ENCODE measurements at regions not wholly inside any gene's neighbourhood (a gene's known extent, or its start where the extent isn't known, plus 50 kb on each side); places are given as distances from the start of the nearest gene placed in this dataset.
A peak's percentile ranks its signal among the peaks of the same experiment; 100 is the strongest.

GRCh38 chr4:184318852-184319251, 101.2 kb upstream of the ENPP6 start:
- H3K27ac ChIP-seq (ENCODE audit: low read length in 2 of 2), result peak overlapping the region; percentile 5 to 85
- Mint-ChIP-seq H3K27me3 (no peaks in the 10 kb centered on the region), H3K4me1 (peaks cover 63% of the 10 kb centered on the region), H3K27ac (peak overlapping the region; percentile 84), H3K9me3 (ENCODE audit: insufficient read depth) (no peaks in the 10 kb centered on the region), H3K4me3 (no peak overlapping the region)
- peak overlapping the region; percentile 51 for H3K4me2 ChIP-seq (replicated peaks; ENCODE audit: low read depth, low read length, poor library complexity, severe bottlenecking)
- peaks cover 39 to 40% of the 10 kb centered on the region in 2 donors for H3K4me1 ChIP-seq (ENCODE audit: control insufficient read depth in 2 of 2, insufficient read depth in 2 of 2, low read length in 2 of 2)
- no peak overlapping the region for H3K9ac ChIP-seq (ENCODE audit: low read length)
- ChIA-PET POLR2A (interaction anchor here (0.7 to 0.9 kb wide), 2 partner anchors 33 to 76 kb away, joined by 3 read pairs; no protein-coding TSS in a partner anchor), CTCF (interaction anchor here (0.7 to 2.7 kb wide), 4 partner anchors 9 to 118 kb away, joined by 3 to 22 read pairs (median 4); no protein-coding TSS in a partner anchor)
- H4K20me1 ChIP-seq (ENCODE audit: control insufficient read depth, insufficient read depth, low read length, poor library complexity, severe bottlenecking), result no peaks in the 10 kb centered on the region
- intact Hi-C loops (cut with micrococcal nuclease), result loop anchor here (1.0 kb wide), 1 partner anchor 9 kb away; no protein-coding TSS in a partner anchor
- no peaks in the 10 kb centered on the region for H3K79me2 ChIP-seq (ENCODE audit: control insufficient read depth, insufficient read depth, low read length)
- no peaks in the 10 kb centered on the region for H3K36me3 ChIP-seq (replicated peaks in 1 of 2; ENCODE audit: control extremely low read depth in 1 of 2, control insufficient read depth in 1 of 2, extremely low read depth in 1 of 2, insufficient read depth in 2 of 2, low read length in 1 of 2)
- no peaks in the 10 kb centered on the region for H3K27me3 ChIP-seq (replicated peaks in 1 of 4; ENCODE audit: control extremely low read depth in 1 of 4, control insufficient read depth in 3 of 4, insufficient read depth in 4 of 4, low read length in 3 of 4)
- H3K9me3 ChIP-seq (ENCODE audit: control extremely low read depth in 1 of 3, control insufficient read depth in 2 of 3, insufficient read depth in 1 of 3, low read length in 2 of 3), result no peaks in the 10 kb centered on the region
- no peak overlapping the region for H2AFZ ChIP-seq (ENCODE audit: insufficient read depth, low read depth, low read length, poor library complexity, severe bottlenecking)
- no peak overlapping the region for H3K4me3 ChIP-seq (ENCODE audit: control extremely low read depth in 1 of 5, extremely low read depth in 1 of 5, insufficient read depth in 1 of 5, low read depth in 2 of 5, low read length in 4 of 5)
- ATAC-seq (ENCODE audit: low read depth) (no peak), DNase-seq (no peak)
- WGBS (ENCODE audit: insufficient coverage), result 86% methylated on average over 8 of the region's 8 CpGs
- no peak for TF ChIP-seq CTCF (IDR thresholded peaks at IDR 0.05)
- TF ChIP-seq EZH2 (IDR thresholded peaks at IDR 0.05; ENCODE audit: borderline replicate concordance, insufficient read depth, low read depth, low read length, poor library complexity, severe bottlenecking), result no peak

- ChIA-PET POLR2A (no interaction called here), CTCF (interaction anchor here (1.4 to 2.7 kb wide), 4 partner anchors 10 to 53 kb away, joined by 4 to 22 read pairs (median 4); no protein-coding TSS in a partner anchor)
- H3K36me3 ChIP-seq (replicated peaks in 1 of 2; ENCODE audit: control extremely low read depth in 1 of 2, control insufficient read depth in 1 of 2, extremely low read depth in 1 of 2, insufficient read depth in 2 of 2, low read length in 1 of 2), result no peaks in the 10 kb centered on the region
- Mint-ChIP-seq H3K4me1 (peaks cover 78% of the 10 kb centered on the region), H3K27ac (peak overlapping the region; percentile 78), H3K27me3 (no peaks in the 10 kb centered on the region), H3K9me3 (ENCODE audit: insufficient read depth) (no peaks in the 10 kb centered on the region), H3K4me3 (peak overlapping the region; percentile 19)
- no peak overlapping the region for H3K9ac ChIP-seq (ENCODE audit: low read length)
- H3K4me2 ChIP-seq (replicated peaks; ENCODE audit: low read depth, low read length, poor library complexity, severe bottlenecking), result no peak overlapping the region
- no peak overlapping the region for H2AFZ ChIP-seq (ENCODE audit: insufficient read depth, low read depth, low read length, poor library complexity, severe bottlenecking)
- no peak overlapping the region for H3K4me3 ChIP-seq (ENCODE audit: control extremely low read depth in 1 of 5, extremely low read depth in 1 of 5, insufficient read depth in 1 of 5, low read depth in 2 of 5, low read length in 4 of 5)
- WGBS (ENCODE audit: insufficient coverage), result 88% methylated on average over 14 of the region's 14 CpGs
- no peak overlapping the region for H3K27ac ChIP-seq (ENCODE audit: low read length in 2 of 2)
- DNase-seq (no peak), ATAC-seq (ENCODE audit: low read depth) (no peak)
- no peaks in the 10 kb centered on the region for H3K9me3 ChIP-seq (ENCODE audit: control extremely low read depth in 1 of 3, control insufficient read depth in 2 of 3, insufficient read depth in 1 of 3, low read length in 2 of 3)
- no peaks in the 10 kb centered on the region for H3K79me2 ChIP-seq (ENCODE audit: control insufficient read depth, insufficient read depth, low read length)
- no peaks in the 10 kb centered on the region for H3K27me3 ChIP-seq (replicated peaks in 1 of 4; ENCODE audit: control extremely low read depth in 1 of 4, control insufficient read depth in 3 of 4, insufficient read depth in 4 of 4, low read length in 3 of 4)
- TF ChIP-seq EZH2 (IDR thresholded peaks at IDR 0.05; ENCODE audit: borderline replicate concordance, insufficient read depth, low read depth, low read length, poor library complexity, severe bottlenecking) (no peak), CTCF (IDR thresholded peaks at IDR 0.05) (no peak)
- H4K20me1 ChIP-seq (ENCODE audit: control insufficient read depth, insufficient read depth, low read length, poor library complexity, severe bottlenecking), result no peaks in the 10 kb centered on the region
- peaks cover 49 to 52% of the 10 kb centered on the region in 2 donors for H3K4me1 ChIP-seq (ENCODE audit: control insufficient read depth in 2 of 2, insufficient read depth in 2 of 2, low read length in 2 of 2)
- intact Hi-C loops (cut with micrococcal nuclease), result no loop called here
Observed at GRCh38 chr4:184317234-184317918, 99.7 kb upstream of the ENPP6 start.
